ENCODE measurements at regions not wholly inside any gene's neighbourhood (a gene's known extent, or its start where the extent isn't known, plus 50 kb on each side); places are given as distances from the start of the nearest gene placed in this dataset.

DNA sequence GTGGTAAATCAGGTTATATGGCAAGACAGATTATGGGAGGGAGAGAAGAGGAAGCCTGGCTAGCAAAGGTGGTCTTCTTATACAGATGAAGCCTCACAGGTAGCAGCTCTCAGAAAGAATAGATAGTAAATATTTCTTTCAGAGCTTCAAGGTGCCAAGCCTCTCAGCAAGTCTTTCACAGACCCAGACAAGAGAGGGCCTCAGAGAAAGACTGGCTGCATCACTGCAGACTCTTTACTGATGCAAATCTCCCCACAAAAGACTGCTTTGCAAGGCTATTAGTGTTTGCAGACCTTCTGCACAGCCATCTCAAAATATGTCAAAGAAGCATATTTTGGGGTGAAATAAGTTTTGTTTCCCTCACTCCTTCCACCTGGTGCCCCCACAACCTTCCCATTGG lies 372.4 kb upstream of the RND3 start:
- no peak overlapping the region for H3K4me2 ChIP-seq (ENCODE audit: low read depth, low read length)
- H3F3A ChIP-seq (ENCODE audit: insufficient read depth, low read length) = no peaks in the 10 kb centered on the region
- no peaks in the 10 kb centered on the region for H3K27me3 ChIP-seq (replicated peaks; ENCODE audit: insufficient read depth, low read length)
- H3K36me3 ChIP-seq (replicated peaks; ENCODE audit: insufficient read depth, low read length) = no peaks in the 10 kb centered on the region
- no peak overlapping the region for H3K27ac ChIP-seq (ENCODE audit: low read length)
- no peak overlapping the region for H2AFZ ChIP-seq (ENCODE audit: low read length)
- H3K9ac ChIP-seq (ENCODE audit: low read length) = no peak overlapping the region
- H3K9me3 ChIP-seq (replicated peaks; ENCODE audit: insufficient read depth, low read length) = no peaks in the 10 kb centered on the region
- H3K9me2 ChIP-seq (replicated peaks; ENCODE audit: insufficient read depth, low read length) = no peaks in the 10 kb centered on the region
- TF ChIP-seq, protein P1, sequence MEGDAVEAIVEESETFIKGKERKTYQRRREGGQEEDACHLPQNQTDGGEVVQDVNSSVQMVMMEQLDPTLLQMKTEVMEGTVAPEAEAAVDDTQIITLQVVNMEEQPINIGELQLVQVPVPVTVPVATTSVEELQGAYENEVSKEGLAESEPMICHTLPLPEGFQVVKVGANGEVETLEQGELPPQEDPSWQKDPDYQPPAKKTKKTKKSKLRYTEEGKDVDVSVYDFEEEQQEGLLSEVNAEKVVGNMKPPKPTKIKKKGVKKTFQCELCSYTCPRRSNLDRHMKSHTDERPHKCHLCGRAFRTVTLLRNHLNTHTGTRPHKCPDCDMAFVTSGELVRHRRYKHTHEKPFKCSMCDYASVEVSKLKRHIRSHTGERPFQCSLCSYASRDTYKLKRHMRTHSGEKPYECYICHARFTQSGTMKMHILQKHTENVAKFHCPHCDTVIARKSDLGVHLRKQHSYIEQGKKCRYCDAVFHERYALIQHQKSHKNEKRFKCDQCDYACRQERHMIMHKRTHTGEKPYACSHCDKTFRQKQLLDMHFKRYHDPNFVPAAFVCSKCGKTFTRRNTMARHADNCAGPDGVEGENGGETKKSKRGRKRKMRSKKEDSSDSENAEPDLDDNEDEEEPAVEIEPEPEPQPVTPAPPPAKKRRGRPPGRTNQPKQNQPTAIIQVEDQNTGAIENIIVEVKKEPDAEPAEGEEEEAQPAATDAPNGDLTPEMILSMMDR (IDR thresholded peaks at IDR 0.05; ENCODE audit: low read length) = no peak
- no peak for TF ChIP-seq EZH2 (optimal IDR thresholded peaks at IDR 0.05; ENCODE audit: low read depth, low read length)
- TF ChIP-seq EZH2phosphoT487 (IDR thresholded peaks at IDR 0.05; ENCODE audit: low read length) = no peak
- no peak for DNase-seq
- H4K20me1 ChIP-seq (ENCODE audit: insufficient read depth, low read length) = no peaks in the 10 kb centered on the region
- no peak overlapping the region for H3K4me3 ChIP-seq (ENCODE audit: low read length)
- H3K4me1 ChIP-seq (ENCODE audit: low read length) = no peaks in the 10 kb centered on the region
- H3K79me2 ChIP-seq (ENCODE audit: low read length) = no peaks in the 10 kb centered on the region

DNA sequence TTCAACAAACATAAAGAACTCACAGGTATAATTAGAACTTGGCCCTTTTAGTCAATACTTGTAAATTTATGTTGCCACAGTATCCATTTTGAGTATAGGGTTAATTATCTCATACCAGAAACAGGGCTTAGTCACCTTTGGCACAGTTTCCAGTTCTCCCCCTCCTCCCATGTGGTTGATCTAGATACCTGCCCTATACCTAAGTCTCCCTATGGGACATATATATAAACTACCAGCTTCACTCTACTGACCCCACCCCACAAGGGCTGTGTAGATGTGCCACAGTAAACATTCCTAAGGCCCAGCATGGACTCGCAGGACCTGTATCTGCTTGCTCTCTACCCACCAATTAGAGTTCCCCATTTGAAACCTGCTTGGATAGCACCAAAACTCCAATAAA lies 371.7 kb upstream of the RND3 start:
- TF ChIP-seq, protein P1 (IDR thresholded peaks at IDR 0.05; ENCODE audit: low read length) = no peak
- TF ChIP-seq EZH2phosphoT487 (IDR thresholded peaks at IDR 0.05; ENCODE audit: low read length) = no peak
- TF ChIP-seq EZH2 (optimal IDR thresholded peaks at IDR 0.05; ENCODE audit: low read depth, low read length) = no peak
- Histone ChIP-seq H3K9me3 (replicated peaks; ENCODE audit: insufficient read depth, low read length) (no peaks in the 10 kb centered on the region), H2AFZ (ENCODE audit: low read length) (no peak overlapping the region)

DNA sequence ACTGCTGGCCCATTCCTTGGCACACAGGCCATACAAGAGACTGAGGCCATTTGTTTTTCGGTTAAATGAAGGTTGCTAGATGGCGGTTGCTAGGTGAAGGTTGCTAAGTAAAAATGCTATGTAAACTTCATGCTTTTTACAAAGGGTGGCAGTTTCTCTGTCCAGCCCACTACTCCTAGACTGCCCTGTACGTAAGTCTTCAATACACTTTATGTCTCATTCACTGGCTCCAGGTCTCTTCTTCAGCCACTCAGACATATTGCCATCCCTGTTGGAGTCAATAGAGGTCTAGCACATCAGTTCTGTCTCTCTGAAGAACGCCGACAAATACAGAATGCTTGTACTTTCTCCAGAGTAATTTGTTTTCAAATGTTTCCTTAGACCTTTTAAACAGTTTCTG lies 370.9 kb upstream of the RND3 start:
- H3K9me2 ChIP-seq (replicated peaks; ENCODE audit: insufficient read depth, low read length) = no peaks in the 10 kb centered on the region
- H3K36me3 ChIP-seq (replicated peaks; ENCODE audit: insufficient read depth, low read length) = no peaks in the 10 kb centered on the region
- no peak overlapping the region for H3K9ac ChIP-seq (ENCODE audit: low read length)
- no peak overlapping the region for H3K4me3 ChIP-seq (ENCODE audit: low read length)
- no peaks in the 10 kb centered on the region for H3K79me2 ChIP-seq (ENCODE audit: low read length)
- no peaks in the 10 kb centered on the region for H3K4me1 ChIP-seq (ENCODE audit: low read length)
- no peaks in the 10 kb centered on the region for H3K9me3 ChIP-seq (replicated peaks; ENCODE audit: insufficient read depth, low read length)
- H2AFZ ChIP-seq (ENCODE audit: low read length) = no peak overlapping the region
- no peaks in the 10 kb centered on the region for H3K27me3 ChIP-seq (replicated peaks; ENCODE audit: insufficient read depth, low read length)
- H4K20me1 ChIP-seq (ENCODE audit: insufficient read depth, low read length) = no peaks in the 10 kb centered on the region
- TF ChIP-seq, protein P1 (IDR thresholded peaks at IDR 0.05; ENCODE audit: low read length) = no peak
- TF ChIP-seq EZH2phosphoT487 (IDR thresholded peaks at IDR 0.05; ENCODE audit: low read length) (no peak), EZH2 (optimal IDR thresholded peaks at IDR 0.05; ENCODE audit: low read depth, low read length) (no peak)
- no peak for DNase-seq
- H3K4me2 ChIP-seq (ENCODE audit: low read depth, low read length) = no peak overlapping the region
- H3F3A ChIP-seq (ENCODE audit: insufficient read depth, low read length) = no peaks in the 10 kb centered on the region
- no peak overlapping the region for H3K27ac ChIP-seq (ENCODE audit: low read length)

More for the DNA sequence above, 371.7 kb upstream of the RND3 start:
- Histone ChIP-seq H3K4me3 (ENCODE audit: low read length) (no peak overlapping the region), H3K27me3 (replicated peaks; ENCODE audit: insufficient read depth, low read length) (no peaks in the 10 kb centered on the region), H3K4me1 (ENCODE audit: low read length) (no peaks in the 10 kb centered on the region), H3K9ac (ENCODE audit: low read length) (no peak overlapping the region), H3K79me2 (ENCODE audit: low read length) (no peaks in the 10 kb centered on the region), H3K36me3 (replicated peaks; ENCODE audit: insufficient read depth, low read length) (no peaks in the 10 kb centered on the region), H3F3A (ENCODE audit: insufficient read depth, low read length) (no peaks in the 10 kb centered on the region), H3K9me2 (replicated peaks; ENCODE audit: insufficient read depth, low read length) (no peaks in the 10 kb centered on the region), H3K27ac (ENCODE audit: low read length) (no peak overlapping the region), H4K20me1 (ENCODE audit: insufficient read depth, low read length) (no peaks in the 10 kb centered on the region), H3K4me2 (ENCODE audit: low read depth, low read length) (no peak overlapping the region)
- no peak for DNase-seq
